Neural cell (in vitro differentiated cells): ENCODE measurements at regions not wholly inside any gene's neighbourhood (a gene's known extent, or its start where the extent isn't known, plus 50 kb on each side); places are given as distances from the start of the nearest gene placed in this dataset.

Source experiments
- CTCF ChIP-seq: fragments of 450-650 bp; IDR thresholded peaks from 2 replicates; pipeline ENCODE4 v1.5.1; 2014; ENCODE audit warnings: antibody characterized with exemption, mild to moderate bottlenecking, moderate library complexity; ENCODE audit not compliant: poor library complexity, severe bottlenecking
- EP300 ChIP-seq: fragments of 450-650 bp; conservative IDR thresholded peaks from 2 replicates; pipeline ENCODE4 v1.6.1; 2014; ENCODE audit warnings: antibody characterized with exemption, mild to moderate bottlenecking, moderate library complexity; ENCODE audit not compliant: poor library complexity, severe bottlenecking
- TAF1 ChIP-seq: IDR thresholded peaks from 2 replicates; pipeline ENCODE4 v1.6.1; 2012; ENCODE audit warnings: low read depth

- TF ChIP-seq CTCF: no peak
- no peak for TF ChIP-seq EP300
- no peak for TF ChIP-seq TAF1
Measured at GRCh38 chr21:19256934-19257660, 853.5 kb upstream of the TMPRSS15 start.
